ENCODE measurements at regions not wholly inside any gene's neighbourhood (a gene's known extent, or its start where the extent isn't known, plus 50 kb on each side); places are given as distances from the start of the nearest gene placed in this dataset.

- TF ChIP-seq CTCF (conservative IDR thresholded peaks at IDR 0.05; ENCODE audit: low read length), result no peak
- DNase-seq (ENCODE audit: low read depth), result no peak
- no peak overlapping the region for H3K4me3 ChIP-seq (ENCODE audit: low read length)
Measured at GRCh38 chr2:239689985-239690384, 289.2 kb upstream of the HDAC4 start.

- no peak for DNase-seq (ENCODE audit: low read depth)
- TF ChIP-seq CTCF (conservative IDR thresholded peaks at IDR 0.05; ENCODE audit: low read length), result no peak
- no peak overlapping the region for H3K4me3 ChIP-seq (ENCODE audit: low read length)
Measured at GRCh38 chr2:239689410-239689809, 288.6 kb upstream of the HDAC4 start.

GRCh38 chr2:239688840-239689239 lies 288.0 kb upstream of the HDAC4 start:
- no peak for TF ChIP-seq CTCF (conservative IDR thresholded peaks at IDR 0.05; ENCODE audit: low read length)

GRCh38 chr2:239688122-239688681 lies 287.4 kb upstream of the HDAC4 start:
- no peak overlapping the region for H3K4me3 ChIP-seq (ENCODE audit: low read length)
- no peak for DNase-seq (ENCODE audit: low read depth)
- TF ChIP-seq CTCF (conservative IDR thresholded peaks at IDR 0.05; ENCODE audit: low read length), result no peak

More at GRCh38 chr2:239688840-239689239, 288.0 kb upstream of the HDAC4 start:
- DNase-seq (ENCODE audit: low read depth), result no peak
- no peak overlapping the region for H3K4me3 ChIP-seq (ENCODE audit: low read length)

- no peak for DNase-seq (ENCODE audit: low read depth)
- TF ChIP-seq CTCF (conservative IDR thresholded peaks at IDR 0.05; ENCODE audit: low read length), result no peak
- no peak overlapping the region for H3K4me3 ChIP-seq (ENCODE audit: low read length)
Measured at GRCh38 chr2:239687441-239687840, 286.6 kb upstream of the HDAC4 start.

GRCh38 chr2:239685965-239686364 lies 285.1 kb upstream of the HDAC4 start:
- DNase-seq (ENCODE audit: low read depth), result no peak
- no peak overlapping the region for H3K4me3 ChIP-seq (ENCODE audit: low read length)
- no peak for TF ChIP-seq CTCF (conservative IDR thresholded peaks at IDR 0.05; ENCODE audit: low read length)

GRCh38 chr2:239685556-239685955 lies 284.7 kb upstream of the HDAC4 start:
- no peak for TF ChIP-seq CTCF (conservative IDR thresholded peaks at IDR 0.05; ENCODE audit: low read length)

More at GRCh38 chr2:239685556-239685955, 284.7 kb upstream of the HDAC4 start:
- no peak overlapping the region for H3K4me3 ChIP-seq (ENCODE audit: low read length)
- DNase-seq (ENCODE audit: low read depth), result no peak
